GM12874 (cell line): ENCODE measurements at regions not wholly inside any gene's neighbourhood (a gene's known extent, or its start where the extent isn't known, plus 50 kb on each side); places are given as distances from the start of the nearest gene placed in this dataset.

Source experiments
- TF ChIP-seq, protein P1 (sequence below): IDR thresholded peaks from 2 replicates; pipeline ENCODE4 v1.5.1; 2011; ENCODE audit warnings: low read depth, mild to moderate bottlenecking, control low read depth, low read length, moderate library complexity; ENCODE audit not compliant: insufficient read depth

DNA sequence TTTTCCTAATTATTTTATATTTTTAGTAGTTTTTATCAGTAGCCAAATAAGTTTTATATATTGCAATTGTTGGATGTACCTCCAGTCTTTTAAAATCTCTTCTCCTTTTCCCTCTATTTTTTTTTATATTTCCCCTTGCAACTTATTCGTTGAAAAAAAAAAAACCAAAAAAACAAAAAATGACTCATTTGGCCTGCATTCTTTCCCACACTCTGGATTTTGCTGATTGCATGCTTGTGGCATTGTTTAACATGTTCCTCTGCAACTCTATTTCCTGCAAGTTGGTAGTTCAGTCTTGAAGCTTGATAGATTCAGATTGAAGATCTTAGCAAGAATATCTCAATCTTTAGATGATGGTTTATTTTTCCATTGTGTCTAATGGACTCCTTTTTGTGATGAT is 260.6 kb upstream of the BOD1L1 start:
- TF ChIP-seq, protein P1, sequence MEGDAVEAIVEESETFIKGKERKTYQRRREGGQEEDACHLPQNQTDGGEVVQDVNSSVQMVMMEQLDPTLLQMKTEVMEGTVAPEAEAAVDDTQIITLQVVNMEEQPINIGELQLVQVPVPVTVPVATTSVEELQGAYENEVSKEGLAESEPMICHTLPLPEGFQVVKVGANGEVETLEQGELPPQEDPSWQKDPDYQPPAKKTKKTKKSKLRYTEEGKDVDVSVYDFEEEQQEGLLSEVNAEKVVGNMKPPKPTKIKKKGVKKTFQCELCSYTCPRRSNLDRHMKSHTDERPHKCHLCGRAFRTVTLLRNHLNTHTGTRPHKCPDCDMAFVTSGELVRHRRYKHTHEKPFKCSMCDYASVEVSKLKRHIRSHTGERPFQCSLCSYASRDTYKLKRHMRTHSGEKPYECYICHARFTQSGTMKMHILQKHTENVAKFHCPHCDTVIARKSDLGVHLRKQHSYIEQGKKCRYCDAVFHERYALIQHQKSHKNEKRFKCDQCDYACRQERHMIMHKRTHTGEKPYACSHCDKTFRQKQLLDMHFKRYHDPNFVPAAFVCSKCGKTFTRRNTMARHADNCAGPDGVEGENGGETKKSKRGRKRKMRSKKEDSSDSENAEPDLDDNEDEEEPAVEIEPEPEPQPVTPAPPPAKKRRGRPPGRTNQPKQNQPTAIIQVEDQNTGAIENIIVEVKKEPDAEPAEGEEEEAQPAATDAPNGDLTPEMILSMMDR = no peak

DNA sequence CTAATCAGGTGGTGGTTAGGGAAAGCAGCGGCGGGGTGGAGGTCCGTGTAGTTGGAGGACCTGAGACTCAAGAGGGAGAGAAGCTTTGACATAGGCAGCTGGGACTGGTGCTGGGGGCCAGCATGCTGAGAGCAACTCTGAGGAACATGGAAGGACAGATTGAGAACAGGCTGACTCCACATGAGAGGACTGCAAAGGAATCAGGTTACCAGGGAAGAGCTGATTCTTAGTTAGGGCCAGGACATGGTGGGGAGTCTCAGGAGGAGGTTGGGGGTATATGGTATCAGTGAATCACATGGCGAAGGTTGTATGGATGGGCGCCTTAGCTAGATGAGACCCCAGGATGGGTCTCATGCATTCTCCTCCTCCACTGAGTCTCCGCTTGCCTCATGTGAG is 264.0 kb upstream of the BOD1L1 start:
- TF ChIP-seq, protein P1 = no peak

- TF ChIP-seq, protein P1 = no peak
Measured at GRCh38 chr4:13892739-13893105, 265.2 kb upstream of the BOD1L1 start.

DNA sequence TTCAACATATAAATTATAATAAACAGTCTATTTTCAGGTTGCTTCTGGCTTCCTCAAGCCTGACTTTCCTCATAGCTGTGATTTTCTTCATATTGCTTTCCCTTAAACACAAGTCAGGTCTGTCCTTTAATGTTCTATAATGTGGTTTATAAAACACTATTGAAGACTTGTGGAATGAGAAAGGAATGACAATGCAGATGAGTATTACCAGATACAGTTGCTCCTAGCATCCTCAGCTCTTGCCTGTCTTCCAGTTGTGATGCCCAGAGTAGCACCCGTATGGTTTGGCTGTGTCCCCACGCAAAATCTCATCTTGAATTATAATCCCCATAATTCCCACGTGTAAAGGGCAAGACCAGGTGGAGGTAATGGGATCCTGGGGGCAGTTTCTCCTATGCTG is 265.7 kb upstream of the BOD1L1 start:
- TF ChIP-seq, protein P1 = no peak

GRCh38 chr4:13893987-13894386 is 266.5 kb upstream of the BOD1L1 start:
- TF ChIP-seq, protein P1 = no peak

GRCh38 chr4:13900780-13901179 is 273.3 kb upstream of the BOD1L1 start:
- TF ChIP-seq, protein P1 = no peak

- TF ChIP-seq, protein P1 = no peak
Measured at GRCh38 chr4:13902146-13902545, 274.6 kb upstream of the BOD1L1 start.

- TF ChIP-seq, protein P1 = no peak
Measured at GRCh38 chr4:13903061-13903460, 275.5 kb upstream of the BOD1L1 start.
